ENCODE measurements at regions not wholly inside any gene's neighbourhood (a gene's known extent, or its start where the extent isn't known, plus 50 kb on each side); places are given as distances from the start of the nearest gene placed in this dataset.

DNA sequence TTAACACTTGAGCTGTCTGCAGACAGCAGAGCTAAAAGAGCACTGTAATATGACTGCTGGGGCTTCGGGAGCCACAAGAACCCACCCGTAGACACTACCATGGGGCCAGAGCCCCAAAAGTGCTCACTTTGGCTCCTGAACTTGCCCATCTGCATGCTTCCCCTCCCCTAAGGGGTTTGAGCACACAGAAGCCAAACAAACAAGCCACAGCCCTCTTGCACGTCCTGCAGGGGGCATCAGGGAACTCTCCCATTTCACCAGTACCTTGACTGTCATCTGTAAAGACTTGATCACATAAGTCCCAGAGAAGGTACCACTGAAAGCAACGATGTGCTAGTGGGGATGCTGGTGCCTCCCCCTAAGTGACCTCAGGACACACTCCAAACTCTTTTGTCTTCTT is 681.8 kb downstream of the SEMA5A start:
- Histone ChIP-seq H3K9me3 (no peaks in the 10 kb centered on the region), H3K4me1 (no peaks in the 10 kb centered on the region), H3K27me3 (no peaks in the 10 kb centered on the region), H3K27ac (no peak overlapping the region), H3K4me3 (no peak overlapping the region), H3K36me3 (no peaks in the 10 kb centered on the region)
- no peak for DNase-seq (ENCODE audit: low spot score in 2 of 2)
- TF ChIP-seq EP300 (IDR thresholded peaks at IDR 0.05): no peak
- TF ChIP-seq, protein P1, sequence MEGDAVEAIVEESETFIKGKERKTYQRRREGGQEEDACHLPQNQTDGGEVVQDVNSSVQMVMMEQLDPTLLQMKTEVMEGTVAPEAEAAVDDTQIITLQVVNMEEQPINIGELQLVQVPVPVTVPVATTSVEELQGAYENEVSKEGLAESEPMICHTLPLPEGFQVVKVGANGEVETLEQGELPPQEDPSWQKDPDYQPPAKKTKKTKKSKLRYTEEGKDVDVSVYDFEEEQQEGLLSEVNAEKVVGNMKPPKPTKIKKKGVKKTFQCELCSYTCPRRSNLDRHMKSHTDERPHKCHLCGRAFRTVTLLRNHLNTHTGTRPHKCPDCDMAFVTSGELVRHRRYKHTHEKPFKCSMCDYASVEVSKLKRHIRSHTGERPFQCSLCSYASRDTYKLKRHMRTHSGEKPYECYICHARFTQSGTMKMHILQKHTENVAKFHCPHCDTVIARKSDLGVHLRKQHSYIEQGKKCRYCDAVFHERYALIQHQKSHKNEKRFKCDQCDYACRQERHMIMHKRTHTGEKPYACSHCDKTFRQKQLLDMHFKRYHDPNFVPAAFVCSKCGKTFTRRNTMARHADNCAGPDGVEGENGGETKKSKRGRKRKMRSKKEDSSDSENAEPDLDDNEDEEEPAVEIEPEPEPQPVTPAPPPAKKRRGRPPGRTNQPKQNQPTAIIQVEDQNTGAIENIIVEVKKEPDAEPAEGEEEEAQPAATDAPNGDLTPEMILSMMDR (IDR thresholded peaks at IDR 0.05): no peak
- TF ChIP-seq POLR2AphosphoS5 (IDR thresholded peaks at IDR 0.05): no peak
- TF ChIP-seq POLR2A (IDR thresholded peaks at IDR 0.05): no peak
- WGBS: 31% methylated on average over 2 of the region's 4 CpGs

DNA sequence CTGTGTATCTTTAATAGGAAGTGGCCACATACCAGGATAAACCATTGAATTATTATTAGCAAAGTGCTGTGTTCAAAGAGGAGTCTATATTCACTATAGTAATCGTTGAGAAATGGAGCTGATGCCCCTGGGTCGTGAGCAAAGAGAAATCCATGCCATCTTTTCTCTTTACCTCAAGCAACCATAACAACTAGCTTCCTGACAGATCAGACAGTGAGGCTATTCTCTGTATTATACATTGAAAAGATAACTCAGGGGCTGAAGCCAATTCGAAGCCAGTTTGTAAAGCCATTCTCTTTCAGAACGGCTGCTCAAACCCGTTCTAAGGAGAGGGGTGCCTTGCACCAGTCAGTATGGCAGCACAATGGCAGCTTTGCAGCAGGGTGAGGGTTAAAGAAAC is 680.6 kb downstream of the SEMA5A start:
- no peaks in the 10 kb centered on the region for H3K9me3 ChIP-seq
- H3K27me3 ChIP-seq: no peaks in the 10 kb centered on the region
- WGBS: 63% methylated on average over 5 of the region's 5 CpGs
- no peaks in the 10 kb centered on the region for H3K4me1 ChIP-seq
- no peaks in the 10 kb centered on the region for H3K36me3 ChIP-seq
- H3K27ac ChIP-seq: no peak overlapping the region
- no peak overlapping the region for H3K4me3 ChIP-seq
- DNase-seq (ENCODE audit: low spot score in 2 of 2): no peak
- no peak for TF ChIP-seq POLR2A (IDR thresholded peaks at IDR 0.05)
- TF ChIP-seq POLR2AphosphoS5 (IDR thresholded peaks at IDR 0.05): no peak
- TF ChIP-seq, protein P1 (IDR thresholded peaks at IDR 0.05): no peak
- no peak for TF ChIP-seq EP300 (IDR thresholded peaks at IDR 0.05)

- no peak for DNase-seq (ENCODE audit: low spot score in 2 of 2)
- no peak for TF ChIP-seq EP300 (IDR thresholded peaks at IDR 0.05)
- no peak for TF ChIP-seq POLR2AphosphoS5 (IDR thresholded peaks at IDR 0.05)
- TF ChIP-seq, protein P1 (IDR thresholded peaks at IDR 0.05): no peak
- TF ChIP-seq POLR2A (IDR thresholded peaks at IDR 0.05): no peak
- no peaks in the 10 kb centered on the region for H3K4me1 ChIP-seq
- WGBS: 85% methylated on average over 7 of the region's 7 CpGs
- H3K4me3 ChIP-seq: no peak overlapping the region
- H3K9me3 ChIP-seq: no peaks in the 10 kb centered on the region
- H3K27me3 ChIP-seq: no peaks in the 10 kb centered on the region
- H3K36me3 ChIP-seq: no peaks in the 10 kb centered on the region
- no peak overlapping the region for H3K27ac ChIP-seq
These were observed 680.0 kb downstream of the SEMA5A start for GRCh38 chr5:8865686-8866374.

DNA sequence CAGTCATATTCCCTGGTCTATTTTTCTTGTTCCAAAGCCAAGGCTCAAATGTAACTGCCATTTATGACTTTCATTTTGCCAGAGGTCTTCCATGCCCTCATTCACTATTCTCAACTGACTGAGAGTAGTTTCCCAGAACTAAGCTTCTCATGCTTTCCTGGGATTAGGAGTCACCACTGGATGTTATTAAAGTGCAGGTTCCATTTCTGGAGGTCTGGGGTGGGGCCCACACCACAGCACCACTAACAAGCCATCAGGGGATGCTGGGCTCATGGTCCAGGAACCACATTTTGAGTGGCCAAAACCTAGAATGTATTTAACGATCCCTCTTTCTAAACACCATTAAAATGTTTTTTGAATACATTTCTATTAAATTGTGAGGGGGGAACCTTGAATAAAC is 677.6 kb downstream of the SEMA5A start:
- no peaks in the 10 kb centered on the region for H3K4me1 ChIP-seq
- TF ChIP-seq, protein P1 (IDR thresholded peaks at IDR 0.05): no peak
- TF ChIP-seq EP300 (IDR thresholded peaks at IDR 0.05) (no peak), POLR2AphosphoS5 (IDR thresholded peaks at IDR 0.05) (no peak), POLR2A (IDR thresholded peaks at IDR 0.05) (no peak)
- 86% methylated on average over 1 of the region's 1 CpG for WGBS

DNA sequence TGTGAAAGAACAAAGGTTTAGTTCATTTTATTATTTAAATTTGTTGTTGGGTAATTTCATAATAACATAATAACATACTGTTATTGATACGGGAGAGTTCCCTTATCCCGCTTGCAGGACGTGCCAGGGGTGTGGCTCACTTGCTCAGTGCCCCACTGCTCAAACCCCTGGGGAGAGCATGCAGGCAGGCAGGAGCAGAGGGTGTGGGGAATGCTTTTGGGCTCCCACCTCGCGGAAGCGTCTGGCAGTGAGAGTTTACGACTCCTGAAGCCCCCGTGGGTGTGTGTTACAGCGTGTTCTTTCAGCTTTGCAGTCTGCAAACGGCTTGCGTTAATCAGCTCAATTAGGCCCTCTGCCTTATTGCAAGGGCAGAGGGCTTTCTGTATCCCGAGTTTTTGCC is 675.9 kb downstream of the SEMA5A start:
- no peaks in the 10 kb centered on the region for H3K4me1 ChIP-seq
- H3K27me3 ChIP-seq: no peaks in the 10 kb centered on the region
- 69% methylated on average over 12 of the region's 12 CpGs for WGBS
- no peaks in the 10 kb centered on the region for H3K36me3 ChIP-seq
- no peak overlapping the region for H3K27ac ChIP-seq
- DNase-seq (ENCODE audit: low spot score in 2 of 2): no peak
- no peaks in the 10 kb centered on the region for H3K9me3 ChIP-seq
- TF ChIP-seq POLR2A (IDR thresholded peaks at IDR 0.05): no peak
- no peak for TF ChIP-seq POLR2AphosphoS5 (IDR thresholded peaks at IDR 0.05)
- TF ChIP-seq EP300 (IDR thresholded peaks at IDR 0.05): no peak
- TF ChIP-seq, protein P1 (IDR thresholded peaks at IDR 0.05): no peak
- no peak overlapping the region for H3K4me3 ChIP-seq

More for the DNA sequence above, 677.6 kb downstream of the SEMA5A start:
- no peak for DNase-seq (ENCODE audit: low spot score in 2 of 2)
- Histone ChIP-seq H3K36me3 (no peaks in the 10 kb centered on the region), H3K27me3 (no peaks in the 10 kb centered on the region), H3K9me3 (no peaks in the 10 kb centered on the region), H3K27ac (no peak overlapping the region), H3K4me3 (no peak overlapping the region)
